Naive thymus-derived CD8-positive, alpha-beta T cell (primary cell): ENCODE measurements at regions not wholly inside any gene's neighbourhood (a gene's known extent, or its start where the extent isn't known, plus 50 kb on each side); places are given as distances from the start of the nearest gene placed in this dataset.
"Not testable (repeated sequence)": the region's sequence is repeated elsewhere in the genome, so short reads cannot be mapped to it uniquely, and the experiment has no call there.

ENCODE experiments used
- ATAC-seq, 2 donors: fragments of 150-1000 bp; cut with Tn5 transposase in 1 of 2; sonication (Bioruptor Pico), chemical (Tn5 transposase) in 1 of 2; 1 replicate in 1 of 2; 2 replicates in 1 of 2; pipeline ENCODE4 v1.10.0; 2021; ENCODE audit warnings: mild to moderate bottlenecking in 2 of 2, moderate library complexity in 2 of 2
- POLR2A ChIA-PET: fragments of 350-600 bp; sonication (Branson Sonifier 250); formaldehyde crosslinking; loops from one replicate; lab custom pipeline; 2021; ENCODE audit warnings: antibody characterized with exemption; lab: Charles Lee
- DNase-seq, 10 donors: peaks; one replicate each; pipeline versions ENCODE4 v3.0.0 to v3.0.0-alpha.2; 2020 to 2022
- H3K27ac Mint-ChIP-seq, 10 donors: one replicate each; pipeline ENCODE4 v1.8.0; 2020 to 2022; ENCODE audit warnings: mild to moderate bottlenecking in 10 of 10, mixed read lengths in 10 of 10, moderate library complexity in 4 of 10, inconsistent platforms in 1 of 10
- H3K27me3 Mint-ChIP-seq, 5 donors: one replicate each; pipeline ENCODE4 v1.8.0; 2021 to 2022; ENCODE audit warnings: mixed read lengths in 5 of 5
- H3K36me3 Mint-ChIP-seq, 3 donors: one replicate each; pipeline ENCODE4 v1.8.0; 2020 to 2022; ENCODE audit warnings: mixed read lengths in 3 of 3, mild to moderate bottlenecking in 2 of 3, inconsistent platforms in 1 of 3
- H3K4me1 Mint-ChIP-seq, 4 donors: one replicate each; pipeline ENCODE4 v1.8.0; 2021 to 2022; ENCODE audit warnings: mixed read lengths in 4 of 4
- H3K4me3 Mint-ChIP-seq, 10 donors: one replicate each; pipeline ENCODE4 v1.8.0; 2020 to 2022; ENCODE audit warnings: mild to moderate bottlenecking in 10 of 10, mixed read lengths in 10 of 10, moderate library complexity in 6 of 10, inconsistent platforms in 1 of 10
- H3K9me3 Mint-ChIP-seq, 9 donors: one replicate each; pipeline ENCODE4 v1.8.0; 2020 to 2022; ENCODE audit warnings: mixed read lengths in 9 of 9, mild to moderate bottlenecking in 3 of 9, inconsistent platforms in 1 of 9, moderate library complexity in 1 of 9

DNA sequence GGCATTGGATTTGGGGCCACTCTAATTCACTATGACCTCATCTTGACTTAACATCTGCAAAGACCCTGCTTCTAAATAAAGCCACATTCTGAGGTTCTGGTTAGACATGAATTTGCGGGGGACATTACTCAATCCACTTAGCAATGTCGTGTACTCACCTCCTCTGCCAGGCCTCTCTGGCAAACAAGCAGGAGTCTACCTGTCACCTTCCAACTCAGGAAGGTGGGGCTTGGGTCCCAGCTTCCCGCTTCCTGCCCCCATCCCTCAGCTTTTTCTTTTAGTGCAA is 177.8 kb downstream of the PSMG1 start:
- POLR2A ChIA-PET: no interaction called here
- Mint-ChIP-seq H3K9me3 (no peaks in the 10 kb centered on the region), H3K4me1 (peaks cover 5 to 40% (median 12%) of the 10 kb centered on the region in 4 donors), H3K27ac (peak overlapping the region in 1 of 10 donors; percentile 60), H3K36me3 (no peaks in the 10 kb centered on the region), H3K4me3 (no peak overlapping the region), H3K27me3 (peaks cover 0 to 7% (median 4%) of the 10 kb centered on the region in 5 donors)
- no peak for DNase-seq
- no peak for ATAC-seq

DNA sequence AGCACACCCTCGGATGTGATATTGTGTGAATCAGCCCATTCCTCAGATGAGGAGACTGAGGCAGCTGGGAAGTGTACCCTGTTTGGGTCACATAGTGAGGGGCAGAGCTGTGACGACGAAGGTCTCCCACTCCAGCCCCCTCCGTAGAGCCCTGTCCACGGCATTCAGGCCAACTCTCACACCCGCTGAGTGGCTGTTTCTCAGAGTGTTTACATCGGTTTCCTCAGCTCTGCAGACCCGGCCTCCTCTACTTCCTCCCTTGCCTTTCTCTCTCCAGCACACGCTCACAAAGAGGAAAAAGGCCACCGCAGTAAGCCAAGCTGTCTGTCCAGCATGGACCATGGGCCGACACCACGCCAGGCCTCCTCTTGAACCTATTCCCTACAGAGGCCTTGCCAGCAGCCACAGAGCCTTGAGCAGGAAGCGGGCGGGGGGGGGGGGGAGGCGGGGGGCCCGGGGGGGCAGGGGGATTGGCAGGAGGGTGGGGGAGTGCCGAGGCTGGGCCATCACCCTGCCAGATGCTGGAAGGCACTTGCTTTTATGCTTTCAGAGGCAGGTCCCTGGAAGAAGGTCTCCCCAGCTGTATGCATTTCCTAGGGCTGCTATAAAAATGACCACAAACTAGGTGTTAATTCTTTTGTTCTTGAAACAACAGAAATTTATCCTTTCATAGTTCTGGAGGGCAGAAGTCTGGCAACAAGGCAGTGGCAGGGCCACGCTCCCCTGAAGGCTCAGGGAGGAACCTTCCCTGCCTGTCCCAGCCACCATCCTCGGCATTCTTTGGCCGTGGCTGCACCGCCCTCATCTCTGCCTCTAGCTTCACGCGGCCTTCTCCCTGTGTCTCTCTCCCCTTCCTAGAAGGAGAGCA is 178.4 kb downstream of the PSMG1 start:
- Mint-ChIP-seq H3K4me3 (peak overlapping the region; percentile 32 to 71 (median 64)), H3K27ac (peak overlapping the region in 9 of 10 donors; percentile 53 to 90 (median 82)), H3K27me3 (peaks cover 0 to 7% (median 4%) of the 10 kb centered on the region in 5 donors), H3K36me3 (no peaks in the 10 kb centered on the region), H3K4me1 (peaks cover 5 to 40% (median 12%) of the 10 kb centered on the region in 4 donors), H3K9me3 (no peaks in the 10 kb centered on the region)
- DNase-seq (peak in 1 of 10 donors; percentile 5), ATAC-seq (peak; percentile 33 to 53)
- POLR2A ChIA-PET: no interaction called here

DNA sequence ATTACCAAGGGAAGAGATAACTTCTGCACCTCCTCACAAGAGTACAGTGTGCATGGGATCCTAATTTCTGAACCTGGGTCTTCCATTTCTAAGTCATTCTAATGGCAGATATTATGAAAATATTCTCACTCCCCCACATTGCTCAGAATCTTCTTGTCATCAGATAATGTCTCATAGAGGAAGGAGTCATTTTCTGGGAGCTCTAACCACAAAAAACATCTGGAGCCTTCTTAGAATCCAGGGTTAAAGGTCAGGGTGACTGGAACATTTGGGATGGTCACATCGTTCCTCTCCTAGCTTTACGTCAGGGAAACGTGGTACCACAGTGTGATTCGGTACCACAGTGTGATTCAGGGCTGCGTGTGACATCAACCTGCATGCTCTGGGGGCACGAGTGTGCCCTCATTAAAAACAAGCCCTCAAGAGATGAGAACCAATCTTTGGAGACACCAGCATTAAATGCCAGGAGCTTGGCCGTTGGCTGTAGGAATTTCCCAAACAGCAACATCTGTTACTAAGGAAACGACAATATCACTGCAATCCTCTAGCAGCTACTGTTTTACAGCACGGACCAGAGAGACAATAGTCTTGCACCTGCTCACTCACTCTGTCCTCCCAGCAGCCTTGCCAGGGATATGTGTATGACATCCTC is 179.1 kb downstream of the PSMG1 start:
- H3K9me3 Mint-ChIP-seq: no peaks in the 10 kb centered on the region
- peak in 1 of 2 donors; percentile 14 for ATAC-seq
- peaks cover 0 to 10% (median 4%) of the 10 kb centered on the region in 5 donors for H3K27me3 Mint-ChIP-seq
- H3K27ac Mint-ChIP-seq: peak overlapping the region in 6 of 10 donors; percentile 28 to 84 (median 62)
- H3K36me3 Mint-ChIP-seq: no peaks in the 10 kb centered on the region
- peaks cover 5 to 40% (median 12%) of the 10 kb centered on the region in 4 donors for H3K4me1 Mint-ChIP-seq
- POLR2A ChIA-PET: interaction anchor here (0.6 kb wide), 1 partner anchor 294 kb away, joined by 3 read pairs; no protein-coding TSS in a partner anchor
- H3K4me3 Mint-ChIP-seq: peak overlapping the region in 3 of 10 donors; percentile 42 to 61 (median 45)
- no peak for DNase-seq

GRCh38 chr21:39001341-39001740 is 181.9 kb downstream of the PSMG1 start:
- POLR2A ChIA-PET: no interaction called here
- DNase-seq: no peak
- H3K27me3 Mint-ChIP-seq: peaks cover 0 to 12% (median 4%) of the 10 kb centered on the region in 5 donors
- H3K36me3 Mint-ChIP-seq: no peaks in the 10 kb centered on the region
- peak overlapping the region in 1 of 10 donors; percentile 23 for H3K27ac Mint-ChIP-seq
- no peaks in the 10 kb centered on the region for H3K9me3 Mint-ChIP-seq
- H3K4me1 Mint-ChIP-seq: peaks cover 5 to 34% (median 12%) of the 10 kb centered on the region in 4 donors
- no peak for ATAC-seq
- H3K4me3 Mint-ChIP-seq: no peak overlapping the region

GRCh38 chr21:39000496-39000895 is 182.8 kb downstream of the PSMG1 start:
- no peak overlapping the region for H3K4me3 Mint-ChIP-seq
- no peak for ATAC-seq
- peaks cover 0 to 14% (median 7%) of the 10 kb centered on the region in 5 donors for H3K27me3 Mint-ChIP-seq
- H3K36me3 Mint-ChIP-seq: no peaks in the 10 kb centered on the region
- H3K9me3 Mint-ChIP-seq: no peaks in the 10 kb centered on the region
- peaks cover 5 to 26% (median 11%) of the 10 kb centered on the region in 4 donors for H3K4me1 Mint-ChIP-seq
- POLR2A ChIA-PET: no interaction called here
- no peak overlapping the region for H3K27ac Mint-ChIP-seq
- DNase-seq: no peak

DNA sequence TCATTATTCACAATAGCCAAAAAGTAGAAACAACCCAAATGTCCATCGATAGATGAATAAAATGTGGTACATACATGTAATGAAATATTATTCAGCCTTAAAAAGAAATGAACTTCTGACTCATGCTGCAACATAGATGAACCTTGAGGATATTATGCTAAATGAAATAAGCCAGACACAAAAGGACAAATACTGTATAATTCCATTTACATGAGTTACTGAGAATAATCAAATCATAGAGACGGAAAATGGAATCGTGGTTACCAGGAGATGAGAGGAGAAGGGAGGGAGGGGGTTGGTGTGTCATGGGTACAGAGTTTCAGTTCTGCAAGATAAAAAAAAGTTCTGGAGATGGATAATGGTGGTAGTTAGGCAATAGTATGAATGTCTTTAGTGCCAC is 184.1 kb downstream of the PSMG1 start:
- ATAC-seq: no peak
- no peak overlapping the region for H3K4me3 Mint-ChIP-seq
- no peaks in the 10 kb centered on the region for H3K36me3 Mint-ChIP-seq
- DNase-seq: no peak
- H3K9me3 Mint-ChIP-seq: no peaks in the 10 kb centered on the region
- peak overlapping the region in 1 of 10 donors; percentile 12 for H3K27ac Mint-ChIP-seq
- peaks cover 0 to 15% (median 7%) of the 10 kb centered on the region in 5 donors for H3K27me3 Mint-ChIP-seq
- peaks cover 0 to 15% (median 3%) of the 10 kb centered on the region in 4 donors for H3K4me1 Mint-ChIP-seq
- POLR2A ChIA-PET: no interaction called here

DNA sequence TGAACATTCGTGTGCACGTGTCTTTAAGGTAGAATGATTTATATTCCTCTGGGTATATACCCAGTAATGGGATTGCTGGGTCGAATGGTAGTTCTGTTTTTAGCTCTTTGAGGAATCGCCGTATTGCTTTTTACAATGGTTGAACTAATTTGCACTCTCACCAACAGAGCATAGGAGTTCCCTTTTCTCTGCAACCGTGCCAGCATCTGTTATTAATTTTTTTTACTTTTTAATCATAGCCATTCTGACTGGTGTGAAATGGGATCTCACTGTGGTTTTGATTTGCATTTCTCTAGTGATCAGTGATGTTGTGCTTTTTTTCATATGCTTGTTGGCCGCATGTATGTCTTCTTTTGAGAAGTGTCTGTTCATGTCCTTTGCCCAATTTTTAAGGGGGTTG is 185.0 kb downstream of the PSMG1 start:
- H3K27me3 Mint-ChIP-seq: peaks cover 0 to 15% (median 7%) of the 10 kb centered on the region in 5 donors
- H3K27ac Mint-ChIP-seq, ATAC-seq, H3K4me1 Mint-ChIP-seq, H3K36me3 Mint-ChIP-seq, DNase-seq, POLR2A ChIA-PET, H3K4me3 Mint-ChIP-seq, H3K9me3 Mint-ChIP-seq: not testable (repeated sequence)

- not testable (repeated sequence) for DNase-seq
Measured at GRCh38 chr21:38997843-38998175, 185.4 kb downstream of the PSMG1 start.

GRCh38 chr21:38997051-38997842 is 186.0 kb downstream of the PSMG1 start:
- DNase-seq (no peak), ATAC-seq (no peak)
- peaks cover 0 to 5% (median under 1%) of the 10 kb centered on the region in 4 donors for H3K4me1 Mint-ChIP-seq
- H3K27ac Mint-ChIP-seq: no peak overlapping the region
- no peak overlapping the region for H3K4me3 Mint-ChIP-seq
- peaks cover 0 to 15% (median 7%) of the 10 kb centered on the region in 5 donors for H3K27me3 Mint-ChIP-seq
- POLR2A ChIA-PET: no interaction called here
- no peaks in the 10 kb centered on the region for H3K9me3 Mint-ChIP-seq
- H3K36me3 Mint-ChIP-seq: no peaks in the 10 kb centered on the region

More at GRCh38 chr21:38997843-38998175, 185.4 kb downstream of the PSMG1 start:
- H3K27ac Mint-ChIP-seq, H3K4me1 Mint-ChIP-seq, H3K9me3 Mint-ChIP-seq, ATAC-seq, POLR2A ChIA-PET, H3K4me3 Mint-ChIP-seq, H3K36me3 Mint-ChIP-seq: not testable (repeated sequence)
- peaks cover 0 to 15% (median 7%) of the 10 kb centered on the region in 5 donors for H3K27me3 Mint-ChIP-seq

- POLR2A ChIA-PET: no interaction called here
Measured at GRCh38 chr21:38996355-38996754, 186.9 kb downstream of the PSMG1 start.

GRCh38 chr21:38995731-38996130 is 187.5 kb downstream of the PSMG1 start:
- peaks cover 0 to 5% (median under 1%) of the 10 kb centered on the region in 4 donors for H3K4me1 Mint-ChIP-seq
- H3K9me3 Mint-ChIP-seq: no peaks in the 10 kb centered on the region
- ATAC-seq (no peak), DNase-seq (no peak)
- H3K4me3 Mint-ChIP-seq: no peak overlapping the region
- peaks cover 0 to 13% (median 4%) of the 10 kb centered on the region in 5 donors for H3K27me3 Mint-ChIP-seq
- H3K36me3 Mint-ChIP-seq: no peaks in the 10 kb centered on the region
- no peak overlapping the region for H3K27ac Mint-ChIP-seq
- POLR2A ChIA-PET: no interaction called here

More at GRCh38 chr21:38996355-38996754, 186.9 kb downstream of the PSMG1 start:
- Mint-ChIP-seq H3K9me3 (no peaks in the 10 kb centered on the region), H3K27me3 (peaks cover 0 to 15% (median 6%) of the 10 kb centered on the region in 5 donors), H3K4me3 (no peak overlapping the region), H3K27ac (no peak overlapping the region), H3K4me1 (peaks cover 0 to 5% (median under 1%) of the 10 kb centered on the region in 4 donors), H3K36me3 (no peaks in the 10 kb centered on the region)
- no peak for DNase-seq
- no peak for ATAC-seq

GRCh38 chr21:38995071-38995669 is 188.1 kb downstream of the PSMG1 start:
- DNase-seq (no peak), ATAC-seq (no peak)
- Mint-ChIP-seq H3K9me3 (no peaks in the 10 kb centered on the region), H3K27me3 (peaks cover 1 to 19% (median 6%) of the 10 kb centered on the region in 5 donors), H3K4me1 (peaks cover 0 to 3% (median 0%) of the 10 kb centered on the region in 4 donors), H3K4me3 (no peak overlapping the region), H3K27ac (no peak overlapping the region), H3K36me3 (no peaks in the 10 kb centered on the region)
- POLR2A ChIA-PET: no interaction called here
